ENCODE measurements at regions not wholly inside any gene's neighbourhood (a gene's known extent, or its start where the extent isn't known, plus 50 kb on each side); places are given as distances from the start of the nearest gene placed in this dataset.

DNA sequence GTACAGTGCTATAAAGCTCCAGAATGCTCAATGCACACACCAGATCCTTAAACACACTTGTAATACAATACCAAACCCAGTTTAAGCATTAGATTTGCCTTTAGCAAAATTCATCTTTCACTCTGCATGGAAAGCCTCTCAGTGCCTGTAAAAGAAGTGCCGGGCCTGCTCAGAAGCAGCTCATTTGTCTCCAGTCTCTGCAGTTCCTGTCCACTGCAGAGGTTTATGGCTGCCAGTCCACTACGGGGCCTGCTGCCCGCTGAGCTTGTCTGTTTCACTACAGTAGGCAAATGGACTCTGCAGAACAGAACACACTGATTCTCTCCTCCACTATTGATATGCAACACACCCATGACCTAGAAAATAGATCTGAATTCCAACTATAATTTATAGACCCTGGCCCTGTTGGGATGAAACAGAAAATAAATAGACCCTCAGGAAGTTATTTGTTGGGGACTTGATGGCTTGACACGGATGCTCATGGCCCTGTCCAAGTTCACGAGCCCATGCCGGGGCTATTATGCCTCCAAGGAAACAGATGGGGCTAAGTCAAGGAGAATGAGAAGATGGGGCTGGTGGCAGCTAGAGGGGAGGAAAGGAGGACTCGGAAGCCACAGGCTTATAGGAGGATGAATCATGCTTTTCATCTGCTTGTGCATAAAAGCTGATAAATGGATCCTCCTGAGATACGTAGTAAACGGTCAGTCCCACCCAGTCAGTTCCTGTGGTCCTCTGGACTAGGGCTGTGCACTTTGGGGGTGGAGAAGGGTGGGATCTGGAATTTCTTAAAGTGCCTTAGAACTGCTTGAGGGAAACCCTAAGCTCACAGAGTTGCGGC lies 416.8 kb upstream of the TENM4 start:
- TF ChIP-seq, protein P1, sequence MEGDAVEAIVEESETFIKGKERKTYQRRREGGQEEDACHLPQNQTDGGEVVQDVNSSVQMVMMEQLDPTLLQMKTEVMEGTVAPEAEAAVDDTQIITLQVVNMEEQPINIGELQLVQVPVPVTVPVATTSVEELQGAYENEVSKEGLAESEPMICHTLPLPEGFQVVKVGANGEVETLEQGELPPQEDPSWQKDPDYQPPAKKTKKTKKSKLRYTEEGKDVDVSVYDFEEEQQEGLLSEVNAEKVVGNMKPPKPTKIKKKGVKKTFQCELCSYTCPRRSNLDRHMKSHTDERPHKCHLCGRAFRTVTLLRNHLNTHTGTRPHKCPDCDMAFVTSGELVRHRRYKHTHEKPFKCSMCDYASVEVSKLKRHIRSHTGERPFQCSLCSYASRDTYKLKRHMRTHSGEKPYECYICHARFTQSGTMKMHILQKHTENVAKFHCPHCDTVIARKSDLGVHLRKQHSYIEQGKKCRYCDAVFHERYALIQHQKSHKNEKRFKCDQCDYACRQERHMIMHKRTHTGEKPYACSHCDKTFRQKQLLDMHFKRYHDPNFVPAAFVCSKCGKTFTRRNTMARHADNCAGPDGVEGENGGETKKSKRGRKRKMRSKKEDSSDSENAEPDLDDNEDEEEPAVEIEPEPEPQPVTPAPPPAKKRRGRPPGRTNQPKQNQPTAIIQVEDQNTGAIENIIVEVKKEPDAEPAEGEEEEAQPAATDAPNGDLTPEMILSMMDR (IDR thresholded peaks at IDR 0.05; ENCODE audit: insufficient read depth, missing control alignments): no peak
- DNase-seq (ENCODE audit: insufficient read length, low spot score): no peak

DNA sequence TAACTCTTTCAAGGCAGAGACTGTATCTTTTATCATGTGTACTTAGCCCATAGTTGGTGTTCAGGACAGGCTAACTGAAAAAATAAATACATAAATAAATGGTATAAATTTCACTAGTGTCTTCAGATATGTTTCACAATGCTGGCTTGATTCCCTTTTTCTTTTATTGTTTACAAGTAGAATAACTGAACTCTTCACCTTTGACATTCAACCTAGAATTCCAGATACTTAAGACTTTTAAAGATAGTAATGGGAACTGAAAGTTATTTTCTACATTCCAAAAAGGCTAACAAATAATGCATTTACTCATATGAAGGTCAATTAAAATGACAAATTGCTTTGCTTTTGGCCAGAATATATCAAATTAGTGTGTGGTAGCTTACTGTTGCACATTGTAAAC lies 411.3 kb upstream of the TENM4 start:
- FAIRE-seq: no peak
- DNase-seq (ENCODE audit: insufficient read length, low spot score): no peak
- TF ChIP-seq, protein P1 (IDR thresholded peaks at IDR 0.05; ENCODE audit: insufficient read depth, missing control alignments): no peak

More for the DNA sequence above, 416.8 kb upstream of the TENM4 start:
- no peak for FAIRE-seq

DNA sequence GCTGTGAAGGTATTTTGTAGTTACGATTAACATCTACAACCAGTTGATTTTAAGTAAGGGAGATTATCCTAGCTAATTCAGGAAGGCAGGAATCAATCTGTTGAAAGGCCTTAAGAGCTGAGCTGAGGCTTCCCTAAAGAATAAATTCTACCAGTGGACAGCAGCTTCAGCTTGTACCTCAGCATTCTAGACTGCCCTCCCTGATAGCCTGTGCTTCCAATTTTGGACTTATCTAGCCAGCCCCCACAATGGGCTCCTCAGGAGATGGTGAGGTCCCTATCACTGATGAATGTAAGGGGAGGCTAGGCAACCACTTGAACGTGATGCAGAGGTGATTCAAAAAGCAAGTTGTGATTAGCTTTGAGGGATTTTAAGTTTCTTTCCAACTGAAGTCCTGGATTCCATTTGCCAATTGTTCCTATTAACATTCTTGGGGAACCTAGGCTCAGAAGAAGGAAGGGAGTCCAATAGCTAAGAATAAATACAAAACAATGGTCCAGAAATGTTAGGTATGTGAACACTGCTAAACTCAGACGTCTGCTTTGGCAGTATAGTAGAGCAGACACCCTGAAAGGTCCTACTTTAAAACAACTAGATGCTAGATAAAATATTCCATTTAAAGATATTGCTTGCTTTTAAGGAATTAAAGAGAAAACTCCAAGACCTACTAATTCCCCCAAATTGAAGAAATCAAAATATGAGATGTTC lies 404.3 kb upstream of the TENM4 start:
- TF ChIP-seq, protein P1 (IDR thresholded peaks at IDR 0.05; ENCODE audit: insufficient read depth, missing control alignments): no peak
- no peak for DNase-seq (ENCODE audit: insufficient read length, low spot score)
- FAIRE-seq: peak; percentile 72

DNA sequence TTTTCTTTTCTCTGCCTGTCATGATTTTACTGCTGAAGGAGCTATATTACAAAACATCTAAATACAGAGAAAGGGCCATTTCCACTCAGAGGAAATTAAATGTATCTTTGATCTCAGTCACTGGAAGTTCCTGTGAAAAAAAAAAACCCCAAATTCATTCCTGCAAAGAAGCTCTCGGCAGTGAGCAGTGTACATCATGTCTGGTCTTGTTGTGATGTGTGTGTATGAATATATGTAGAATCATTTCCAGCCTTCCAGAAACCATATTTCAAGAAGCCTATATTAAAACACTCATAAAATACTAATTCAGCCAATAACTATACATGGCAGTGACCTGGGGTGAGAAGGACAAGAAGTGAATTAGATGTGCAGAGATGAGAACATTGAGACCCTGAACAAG lies 393.2 kb upstream of the TENM4 start:
- no peak for DNase-seq (ENCODE audit: insufficient read length, low spot score)
- TF ChIP-seq, protein P1 (IDR thresholded peaks at IDR 0.05; ENCODE audit: insufficient read depth, missing control alignments): no peak
- no peak for FAIRE-seq

DNA sequence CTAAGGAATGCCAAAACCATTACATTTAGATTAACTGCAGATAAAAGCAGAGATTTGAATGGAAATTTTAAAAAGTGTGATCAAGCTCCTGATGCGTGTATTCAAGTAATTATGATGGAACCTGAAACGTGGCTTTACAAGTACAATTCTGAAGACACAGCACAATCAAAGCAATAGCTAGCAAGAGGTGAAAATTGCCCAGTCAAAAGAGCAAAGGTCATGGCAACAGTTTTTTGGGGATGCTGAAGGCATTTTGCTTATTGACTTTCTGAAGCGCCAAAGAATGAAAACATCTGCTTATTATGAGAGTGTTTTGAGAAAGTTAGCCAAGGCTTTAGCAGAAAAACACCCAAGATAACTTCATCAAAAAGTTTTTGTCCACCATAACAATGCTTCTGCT lies 389.6 kb upstream of the TENM4 start:
- TF ChIP-seq, protein P1 (IDR thresholded peaks at IDR 0.05; ENCODE audit: insufficient read depth, missing control alignments): no peak
- DNase-seq (ENCODE audit: insufficient read length, low spot score) (no peak), FAIRE-seq (no peak)

DNA sequence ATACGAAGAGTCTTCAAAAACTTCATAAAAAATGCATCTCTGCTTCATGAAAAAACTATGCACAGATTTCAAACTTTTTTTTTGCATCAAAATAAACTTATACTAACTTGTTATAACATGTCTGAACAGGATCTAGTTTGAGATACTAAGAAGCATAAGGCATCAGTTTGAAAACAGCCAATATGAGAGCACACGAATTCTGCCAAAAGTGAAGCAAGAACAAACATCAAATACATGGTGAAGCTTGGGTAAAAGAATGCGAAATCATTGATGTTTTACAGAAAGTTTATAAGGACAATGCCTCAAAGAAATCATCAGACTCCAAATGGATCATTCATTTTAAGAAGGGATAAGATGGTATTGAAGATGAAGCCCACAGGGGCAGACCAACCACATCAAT lies 389.1 kb upstream of the TENM4 start:
- FAIRE-seq: no peak
- no peak for DNase-seq (ENCODE audit: insufficient read length, low spot score)
- TF ChIP-seq, protein P1 (IDR thresholded peaks at IDR 0.05; ENCODE audit: insufficient read depth, missing control alignments): no peak

DNA sequence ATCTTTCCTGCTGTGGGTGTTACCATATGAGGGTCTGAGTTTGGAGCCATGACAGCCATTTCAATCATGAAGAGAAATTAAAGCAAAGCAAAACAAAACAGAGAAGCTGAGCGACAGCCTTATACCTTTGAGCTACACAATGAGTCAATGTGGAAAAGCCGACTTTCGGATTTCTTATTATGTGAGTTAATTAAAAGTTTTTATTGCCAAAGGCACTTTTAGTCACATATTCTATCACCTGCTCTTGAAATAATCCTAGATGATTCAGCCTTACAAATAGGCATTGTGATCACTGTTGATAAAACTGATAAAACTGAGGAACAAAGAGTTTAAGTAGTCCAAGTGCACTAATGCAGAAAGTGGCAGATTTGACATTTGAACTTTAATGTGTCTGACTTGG lies 381.9 kb upstream of the TENM4 start:
- no peak for DNase-seq (ENCODE audit: insufficient read length, low spot score)
- TF ChIP-seq, protein P1 (IDR thresholded peaks at IDR 0.05; ENCODE audit: insufficient read depth, missing control alignments): no peak
- no peak for FAIRE-seq
